ENCODE measurements at regions not wholly inside any gene's neighbourhood (a gene's known extent, or its start where the extent isn't known, plus 50 kb on each side); places are given as distances from the start of the nearest gene placed in this dataset.
"Not testable (repeated sequence)": the region's sequence is repeated elsewhere in the genome, so short reads cannot be mapped to it uniquely, and the experiment has no call there.

- no peaks in the 10 kb centered on the region for H3K9me3 ChIP-seq
- no peak for FAIRE-seq
- no peak overlapping the region for H3K27ac ChIP-seq
- no peak for ATAC-seq
- no peaks in the 10 kb centered on the region for H3K4me1 ChIP-seq
- TF ChIP-seq, protein P1, sequence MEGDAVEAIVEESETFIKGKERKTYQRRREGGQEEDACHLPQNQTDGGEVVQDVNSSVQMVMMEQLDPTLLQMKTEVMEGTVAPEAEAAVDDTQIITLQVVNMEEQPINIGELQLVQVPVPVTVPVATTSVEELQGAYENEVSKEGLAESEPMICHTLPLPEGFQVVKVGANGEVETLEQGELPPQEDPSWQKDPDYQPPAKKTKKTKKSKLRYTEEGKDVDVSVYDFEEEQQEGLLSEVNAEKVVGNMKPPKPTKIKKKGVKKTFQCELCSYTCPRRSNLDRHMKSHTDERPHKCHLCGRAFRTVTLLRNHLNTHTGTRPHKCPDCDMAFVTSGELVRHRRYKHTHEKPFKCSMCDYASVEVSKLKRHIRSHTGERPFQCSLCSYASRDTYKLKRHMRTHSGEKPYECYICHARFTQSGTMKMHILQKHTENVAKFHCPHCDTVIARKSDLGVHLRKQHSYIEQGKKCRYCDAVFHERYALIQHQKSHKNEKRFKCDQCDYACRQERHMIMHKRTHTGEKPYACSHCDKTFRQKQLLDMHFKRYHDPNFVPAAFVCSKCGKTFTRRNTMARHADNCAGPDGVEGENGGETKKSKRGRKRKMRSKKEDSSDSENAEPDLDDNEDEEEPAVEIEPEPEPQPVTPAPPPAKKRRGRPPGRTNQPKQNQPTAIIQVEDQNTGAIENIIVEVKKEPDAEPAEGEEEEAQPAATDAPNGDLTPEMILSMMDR (IDR thresholded peaks at IDR 0.05) = no peak
- no peaks in the 10 kb centered on the region for H3K36me3 ChIP-seq
- H3K4me3 ChIP-seq = no peak overlapping the region
- no peak for DNase-seq
- H3K27me3 ChIP-seq = no peaks in the 10 kb centered on the region
- intact Hi-C loops (cut with DNase I) = no loop called here
Measured at GRCh38 chr4:156116991-156117390, 163.3 kb upstream of the CTSO start.

DNA sequence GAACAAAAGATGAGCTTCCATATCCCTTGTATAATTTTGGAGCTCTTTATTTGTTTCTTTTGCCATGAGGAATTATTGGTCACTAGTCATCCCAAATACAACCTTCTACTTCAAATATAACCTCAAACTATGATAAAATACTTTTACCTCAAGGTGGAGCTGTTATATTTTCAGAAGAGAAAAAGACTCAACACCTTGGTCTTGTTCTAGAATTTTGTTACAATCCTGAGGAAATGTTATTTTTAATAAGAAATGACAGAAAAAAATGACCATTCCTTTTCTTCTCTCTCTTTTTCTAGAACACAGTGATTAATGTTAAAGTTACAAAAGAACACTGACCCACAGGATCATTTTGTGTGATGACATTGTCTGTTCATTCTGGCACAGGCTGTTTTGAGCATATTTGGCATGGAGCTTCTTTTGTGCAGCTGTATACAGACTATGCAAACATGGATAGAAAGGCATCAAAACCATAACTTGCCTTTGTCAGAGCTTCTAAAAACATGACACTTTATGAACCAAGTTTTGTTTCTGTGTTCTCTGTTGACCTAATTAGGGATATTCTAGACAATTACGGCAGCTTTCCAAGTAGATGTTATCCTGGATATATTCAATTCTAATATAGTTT lies 159.6 kb upstream of the CTSO start:
- Histone ChIP-seq H3K36me3 (no peaks in the 10 kb centered on the region), H3K4me3 (no peak overlapping the region), H3K27me3 (no peaks in the 10 kb centered on the region), H3K4me1 (no peaks in the 10 kb centered on the region), H3K27ac (no peak overlapping the region), H3K9me3 (no peaks in the 10 kb centered on the region)
- intact Hi-C loops (cut with DNase I) = no loop called here
- 57 to 82% methylated on average over 1 of the region's 1 CpG for WGBS, 2 donors
- TF ChIP-seq, protein P1 (IDR thresholded peaks at IDR 0.05) = no peak
- ATAC-seq = no peak
- no peak for DNase-seq
- no peak for FAIRE-seq

GRCh38 chr4:156111686-156112085 lies 158.0 kb upstream of the CTSO start:
- Histone ChIP-seq H3K27ac (no peak overlapping the region), H3K9me3 (no peaks in the 10 kb centered on the region), H3K27me3 (no peaks in the 10 kb centered on the region), H3K36me3 (no peaks in the 10 kb centered on the region), H3K4me3 (no peak overlapping the region), H3K4me1 (no peaks in the 10 kb centered on the region)
- FAIRE-seq (no peak), DNase-seq (no peak), ATAC-seq (no peak)
- intact Hi-C loops (cut with DNase I) = no loop called here
- TF ChIP-seq, protein P1 (IDR thresholded peaks at IDR 0.05) = no peak
- 36 to 41% methylated on average over 5 of the region's 5 CpGs for WGBS, 2 donors

DNA sequence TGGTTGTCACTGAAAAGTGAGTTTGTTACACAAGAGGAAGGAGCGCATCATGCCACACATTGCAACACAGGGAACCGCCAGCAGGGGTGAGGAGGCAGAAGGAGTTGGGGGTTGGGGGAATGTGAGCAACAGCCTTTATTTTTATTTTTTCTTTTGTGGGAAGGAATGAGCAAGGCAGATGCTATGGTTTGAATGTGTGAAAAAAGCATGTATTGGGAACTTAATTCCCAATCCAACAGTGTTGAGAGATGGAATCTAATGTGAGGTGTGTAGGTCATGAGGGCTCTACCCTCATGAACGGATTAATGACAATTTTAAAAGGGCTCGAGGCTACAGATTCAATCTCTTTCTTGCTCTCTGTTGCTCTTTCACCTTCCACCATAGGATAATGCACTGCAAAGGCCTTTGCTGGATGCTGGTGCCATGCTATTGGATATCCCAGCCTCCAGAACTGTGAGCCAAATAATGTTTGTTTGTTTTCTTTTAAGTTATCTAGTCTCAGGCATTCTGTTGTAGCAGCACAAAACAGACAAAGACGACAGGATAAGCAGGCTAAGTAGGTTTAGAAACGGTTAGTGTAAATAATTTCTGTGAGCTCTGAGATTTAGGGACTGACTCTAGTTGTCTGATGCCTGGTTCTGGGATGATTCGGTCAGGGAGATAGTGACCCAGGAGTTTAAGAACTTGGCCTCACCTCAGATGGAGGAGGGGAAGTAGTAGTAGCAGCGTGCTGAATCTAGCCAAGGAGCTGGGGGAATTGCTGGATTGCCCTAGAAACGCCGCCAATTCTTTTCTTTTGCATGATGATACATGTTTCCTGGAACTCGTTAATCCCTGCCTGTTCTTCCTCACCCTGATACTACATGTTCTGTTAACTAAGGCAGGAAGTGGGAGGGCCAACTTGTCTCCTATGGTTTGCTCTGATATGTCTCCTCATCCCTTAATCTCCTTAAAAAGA lies 156.6 kb upstream of the CTSO start:
- no peak overlapping the region for H3K27ac ChIP-seq
- no peaks in the 10 kb centered on the region for H3K9me3 ChIP-seq
- H3K4me3 ChIP-seq = no peak overlapping the region
- intact Hi-C loops (cut with DNase I) = no loop called here
- no peaks in the 10 kb centered on the region for H3K4me1 ChIP-seq
- DNase-seq (no peak), ATAC-seq (peak in 3 of 4 donors; percentile 14 to 31 (median 27)), FAIRE-seq (no peak)
- whole genome bisulfite sequencing, 2 donors = 44 to 56% methylated on average over 11 of the region's 11 CpGs
- TF ChIP-seq, protein P1 (IDR thresholded peaks at IDR 0.05) = no peak
- H3K27me3 ChIP-seq = no peaks in the 10 kb centered on the region
- H3K36me3 ChIP-seq = no peaks in the 10 kb centered on the region

- H3K4me1 ChIP-seq; intact Hi-C loops (cut with DNase I); ATAC-seq; H3K27ac ChIP-seq; H3K27me3 ChIP-seq; DNase-seq; H3K9me3 ChIP-seq; H3K4me3 ChIP-seq; H3K36me3 ChIP-seq; FAIRE-seq: not testable (repeated sequence)
- 58 to 62% methylated on average over 1 of the region's 1 CpG for WGBS, 2 donors
Measured at GRCh38 chr4:156109087-156109486, 155.4 kb upstream of the CTSO start.
